ENCODE measurements at regions not wholly inside any gene's neighbourhood (a gene's known extent, or its start where the extent isn't known, plus 50 kb on each side); places are given as distances from the start of the nearest gene placed in this dataset.

DNA sequence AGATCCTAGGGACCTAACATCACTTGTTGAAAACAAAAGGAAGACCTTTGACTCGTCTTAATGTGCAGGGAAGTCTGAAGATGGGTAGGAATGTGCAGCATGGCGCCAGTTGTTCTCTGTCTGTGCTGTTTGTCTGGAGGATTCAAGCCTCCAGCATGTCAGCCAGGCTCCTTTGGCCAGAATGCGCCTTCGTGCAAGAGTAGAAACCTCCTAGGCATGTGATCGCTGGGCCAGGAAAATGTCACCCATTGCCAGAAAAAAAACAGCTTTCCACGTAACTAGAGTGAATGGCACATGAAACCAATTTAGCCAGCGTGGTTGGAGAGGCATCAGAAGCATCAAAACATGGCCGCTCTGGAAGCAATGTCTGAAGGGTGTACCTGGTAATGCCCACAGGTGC is 132.7 kb downstream of the EDN1 start:
- DNase-seq (ENCODE audit: low read depth in 3 of 3) = no peak

DNA sequence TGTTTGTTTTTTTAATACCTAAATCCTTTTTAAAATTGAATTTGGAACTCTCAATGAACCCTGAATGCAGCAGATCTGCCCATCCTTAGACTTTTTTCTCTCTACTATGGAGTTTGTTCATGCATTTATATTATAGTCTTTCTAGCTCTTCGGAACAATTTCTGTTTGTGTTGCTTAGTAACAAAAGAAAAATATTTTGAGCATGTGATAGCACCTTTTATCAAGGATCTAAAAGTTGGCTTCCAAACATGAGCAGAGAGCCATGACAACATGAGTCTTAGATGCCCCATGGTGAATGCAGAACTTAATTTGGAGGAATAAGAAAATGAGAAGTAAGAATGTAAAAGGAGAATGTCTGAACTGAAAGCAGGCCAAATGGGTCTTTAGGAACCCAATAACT is 133.7 kb downstream of the EDN1 start:
- DNase-seq (ENCODE audit: low read depth in 3 of 3) = no peak

DNA sequence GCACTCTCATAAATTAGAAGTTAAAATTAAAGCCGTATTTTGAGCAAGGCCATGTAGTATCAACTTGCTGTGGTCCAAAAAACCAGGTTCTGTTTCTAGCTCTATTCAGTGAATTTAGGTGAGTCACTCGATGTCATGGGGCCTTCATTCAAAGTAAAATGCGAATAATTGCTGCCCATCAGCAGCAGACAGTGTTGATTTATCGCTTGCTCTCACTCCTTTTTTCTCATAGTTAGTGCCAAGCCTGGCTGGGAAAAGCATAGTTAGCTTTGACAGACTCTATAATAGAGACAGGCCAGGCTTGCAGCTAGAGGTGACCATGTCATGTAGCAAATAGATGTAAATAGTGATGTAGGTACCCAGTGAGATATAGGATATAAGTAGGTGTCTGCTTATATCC is 136.0 kb downstream of the EDN1 start:
- no peak for DNase-seq (ENCODE audit: low read depth in 3 of 3)

DNA sequence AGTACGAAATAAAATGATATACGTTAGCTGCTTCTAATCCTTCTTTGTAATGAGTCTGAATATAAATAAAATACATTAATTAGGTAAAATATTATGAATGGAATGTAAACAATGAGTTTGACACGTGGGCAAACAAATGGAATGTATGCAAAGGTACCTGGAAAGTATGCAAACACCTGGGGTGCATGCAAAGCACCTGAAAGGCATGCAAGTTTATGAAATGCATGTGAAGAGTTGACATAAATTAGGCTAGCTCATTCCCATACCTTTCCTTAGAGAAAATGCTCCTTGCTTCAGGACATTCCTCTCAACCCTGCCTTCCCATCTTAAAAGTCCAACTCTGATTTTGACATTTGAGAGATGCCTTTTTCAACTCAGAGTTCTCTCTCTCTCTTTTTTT is 140.9 kb downstream of the EDN1 start:
- DNase-seq (ENCODE audit: low read depth in 3 of 3) = no peak

DNA sequence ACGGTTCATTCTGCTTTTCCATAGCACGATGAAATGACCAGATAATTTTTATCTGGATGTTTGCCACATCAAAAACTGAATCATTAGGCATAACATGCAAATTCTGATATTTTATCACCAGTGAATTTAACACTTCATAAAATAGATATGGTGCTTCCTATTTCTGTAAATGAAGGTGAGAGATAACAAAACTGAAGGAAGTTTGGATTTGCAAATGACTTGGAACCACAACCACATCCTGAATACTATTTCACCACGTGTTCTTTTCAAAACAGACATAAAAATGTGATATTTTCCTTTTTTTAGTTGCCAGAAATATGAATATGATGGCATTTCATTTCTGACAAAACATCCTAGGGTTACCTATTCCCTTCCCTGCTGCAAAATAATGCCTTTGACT is 146.1 kb downstream of the EDN1 start:
- no peak for DNase-seq (ENCODE audit: low read depth in 3 of 3)

DNA sequence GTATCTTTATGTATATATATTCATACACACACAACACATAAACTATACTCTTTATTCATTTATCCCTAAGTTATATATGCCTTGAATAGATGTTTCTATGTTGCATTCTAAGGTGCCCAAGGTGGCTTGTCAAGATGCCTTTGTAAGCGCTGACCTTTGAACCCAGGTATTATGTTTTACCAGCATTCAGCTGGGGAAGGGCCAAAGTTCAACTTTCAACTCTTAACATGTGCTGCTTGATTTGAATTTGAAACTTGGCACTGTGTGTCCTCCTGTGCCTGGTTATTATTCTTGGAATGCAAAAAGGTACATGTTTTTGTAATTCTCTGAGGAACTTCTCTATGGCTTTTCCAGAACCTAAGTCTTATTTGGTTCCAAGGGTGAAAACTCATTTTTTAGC is 146.5 kb downstream of the EDN1 start:
- DNase-seq (ENCODE audit: low read depth in 3 of 3) = no peak

DNA sequence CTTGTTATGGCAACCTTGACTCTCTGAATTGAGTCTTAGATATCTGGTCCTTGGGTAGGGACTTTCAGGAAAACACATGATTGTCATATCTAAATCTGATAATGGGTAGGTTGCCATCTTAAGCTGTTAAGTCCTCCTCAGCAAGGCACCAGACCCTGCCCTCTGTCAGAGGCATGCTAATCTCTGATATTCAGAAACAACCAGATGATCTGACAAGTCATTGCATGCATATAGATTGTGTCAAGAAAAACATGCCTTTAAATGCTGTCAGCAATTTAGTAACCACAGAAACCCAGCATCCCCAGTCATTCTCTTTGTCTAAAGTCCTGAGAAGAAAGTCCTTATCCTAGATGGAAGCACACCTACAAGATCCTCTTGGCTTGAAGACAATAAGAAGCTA is 149.1 kb downstream of the EDN1 start:
- DNase-seq (ENCODE audit: low read depth in 3 of 3) = no peak

DNA sequence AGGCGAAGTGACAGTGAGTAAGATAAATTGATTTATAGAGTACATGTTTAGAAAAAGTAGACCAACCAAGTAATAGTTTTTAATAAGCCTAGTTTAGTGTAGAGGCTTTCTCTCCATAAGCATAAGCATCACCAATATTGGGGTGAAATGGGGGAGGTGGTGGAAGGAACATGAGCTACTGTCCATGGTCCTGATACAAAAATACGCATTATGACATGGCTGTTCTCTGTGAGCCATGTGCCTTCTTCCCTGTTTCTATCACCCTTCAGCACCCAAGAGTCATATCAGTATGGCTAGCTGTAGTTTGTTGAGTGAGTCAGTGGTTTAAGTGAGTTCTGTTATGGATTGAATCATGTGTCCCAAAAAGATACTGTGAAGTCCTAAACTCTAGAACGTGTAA is 150.8 kb downstream of the EDN1 start:
- no peak for DNase-seq (ENCODE audit: low read depth in 3 of 3)

DNA sequence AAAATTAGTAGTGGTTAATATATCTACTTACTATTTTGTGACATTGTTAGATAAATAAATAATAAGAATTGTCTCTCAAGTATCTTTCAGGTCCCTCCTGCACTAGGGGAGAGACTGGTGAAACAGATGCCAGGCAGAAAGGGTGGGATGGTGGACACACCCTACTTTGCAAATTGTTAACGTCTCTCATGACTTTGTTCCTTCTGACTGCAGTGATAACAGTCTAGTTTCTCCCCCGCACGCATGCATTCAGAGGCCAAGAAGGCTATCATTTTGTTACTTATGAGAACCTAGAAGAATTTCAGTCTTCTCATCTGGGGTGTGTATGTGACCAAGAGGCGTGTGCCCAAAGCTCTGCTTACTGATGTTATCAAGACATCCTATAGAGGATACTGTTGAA is 152.3 kb downstream of the EDN1 start:
- no peak for DNase-seq (ENCODE audit: low read depth in 3 of 3)

DNA sequence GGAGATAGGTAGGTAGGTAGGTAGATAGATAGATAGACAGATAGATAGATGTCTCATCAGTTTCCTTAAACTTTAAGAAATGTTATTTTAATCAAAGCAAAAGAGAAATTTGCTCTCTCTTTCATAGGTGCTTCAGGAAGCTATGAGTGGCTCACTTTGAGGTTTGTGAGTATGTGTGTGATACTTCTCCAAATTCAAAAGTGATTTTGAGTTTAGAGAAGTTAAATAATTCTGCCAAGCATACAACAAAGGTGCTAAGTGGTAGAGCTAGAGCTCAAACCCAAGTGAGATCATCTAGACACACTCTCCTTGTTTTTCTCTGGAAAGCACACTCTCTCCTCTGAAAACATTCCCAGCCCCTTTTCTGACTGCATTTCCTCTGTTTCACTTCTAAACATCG is 156.2 kb downstream of the EDN1 start:
- DNase-seq (ENCODE audit: low read depth in 3 of 3) = no peak

DNA sequence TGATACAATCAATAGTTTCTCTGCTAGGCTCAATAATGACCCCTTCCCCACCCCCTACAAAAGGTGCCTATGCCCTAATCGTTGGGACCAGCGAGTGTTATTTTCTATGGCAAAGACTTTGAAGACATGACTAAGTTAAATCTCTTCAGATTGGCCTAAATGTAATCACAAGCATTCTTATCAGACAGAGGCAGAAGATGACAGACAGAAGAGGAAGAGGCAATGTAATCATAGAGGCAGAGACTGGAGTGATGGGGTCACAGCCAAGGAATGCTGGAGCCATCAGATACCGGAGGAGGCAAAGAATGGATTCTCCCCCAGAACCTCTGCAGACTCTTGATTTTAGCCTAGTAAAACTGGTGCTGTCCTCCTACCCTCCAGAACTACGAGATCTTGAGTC is 159.3 kb downstream of the EDN1 start:
- no peak for DNase-seq (ENCODE audit: low read depth in 3 of 3)

DNA sequence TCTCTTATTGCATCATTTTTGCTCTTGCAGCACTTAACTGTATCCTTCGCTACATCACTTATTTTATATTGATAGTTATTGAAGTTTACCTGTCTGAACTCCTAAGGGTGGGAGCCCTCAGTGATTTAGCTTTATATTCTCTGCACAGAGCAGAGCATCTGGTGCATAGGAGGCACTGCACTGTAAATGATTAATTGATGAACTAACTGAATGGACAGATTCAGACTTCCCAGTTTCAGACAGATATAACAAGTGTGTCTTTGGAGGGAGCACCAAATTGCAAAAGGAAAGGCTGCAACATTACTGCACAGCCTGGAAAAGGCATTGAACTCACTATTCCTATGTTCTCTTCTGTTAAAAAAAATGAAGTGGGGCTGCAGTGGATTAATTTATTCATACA is 160.3 kb downstream of the EDN1 start:
- no peak for DNase-seq (ENCODE audit: low read depth in 3 of 3)

DNA sequence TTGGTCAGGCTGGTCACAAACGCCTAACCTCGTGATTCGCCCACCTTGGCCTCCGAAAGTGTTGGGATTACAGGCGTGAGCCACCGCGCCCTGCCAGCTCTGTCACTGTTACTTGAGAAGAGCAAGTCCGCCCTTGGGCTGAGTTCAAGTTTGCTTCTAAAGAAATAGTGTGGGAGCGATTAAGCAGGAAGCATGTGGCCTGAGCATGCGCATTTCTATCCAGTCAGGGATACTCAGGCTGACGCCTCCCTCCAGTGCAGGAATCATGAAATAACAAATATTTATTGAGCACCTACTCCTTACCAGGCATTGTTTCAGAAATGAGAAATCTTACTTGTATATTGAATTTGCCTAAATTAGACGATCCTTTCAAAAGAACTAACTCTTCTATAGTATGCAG is 166.2 kb downstream of the EDN1 start:
- DNase-seq (ENCODE audit: low read depth in 3 of 3) = no peak

DNA sequence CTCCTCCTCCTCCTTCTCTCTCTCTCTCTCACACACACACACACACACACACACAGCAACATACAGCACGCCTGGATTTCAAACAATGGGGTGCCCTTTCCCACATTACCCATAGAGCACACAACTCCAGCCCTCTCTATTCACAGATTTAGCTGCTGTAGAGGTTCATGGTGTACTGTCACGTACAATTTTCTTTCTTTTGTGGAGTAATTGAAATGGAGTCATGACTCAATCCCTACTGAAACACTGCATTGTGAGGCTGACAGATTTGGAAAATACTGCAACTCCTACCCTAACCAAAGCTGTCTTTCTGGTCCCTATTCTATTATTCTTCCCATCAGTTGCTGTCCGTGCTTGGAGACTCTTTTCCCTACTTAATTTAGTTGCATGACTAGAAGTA is 166.9 kb downstream of the EDN1 start:
- DNase-seq (ENCODE audit: low read depth in 3 of 3) = no peak

DNA sequence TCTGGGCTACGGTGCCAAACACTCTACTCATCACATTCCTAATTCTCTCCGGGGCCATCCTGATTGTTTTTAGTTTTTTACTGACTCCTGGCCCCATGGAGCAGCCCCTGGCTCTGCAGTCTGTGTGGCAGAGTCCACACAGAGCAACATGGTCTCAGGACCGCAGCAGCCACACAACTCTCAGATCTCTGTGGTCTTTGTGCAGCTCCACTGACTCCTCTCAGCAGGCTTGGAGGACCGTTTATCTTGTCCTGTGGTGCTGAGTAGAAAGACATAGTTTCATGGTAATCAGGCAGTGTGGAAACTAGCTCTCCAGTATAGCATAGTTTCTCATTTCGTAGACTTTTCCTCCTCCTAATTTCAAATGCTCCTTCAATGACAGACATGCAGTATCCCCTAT is 168.4 kb downstream of the EDN1 start:
- DNase-seq (ENCODE audit: low read depth in 3 of 3) = no peak

DNA sequence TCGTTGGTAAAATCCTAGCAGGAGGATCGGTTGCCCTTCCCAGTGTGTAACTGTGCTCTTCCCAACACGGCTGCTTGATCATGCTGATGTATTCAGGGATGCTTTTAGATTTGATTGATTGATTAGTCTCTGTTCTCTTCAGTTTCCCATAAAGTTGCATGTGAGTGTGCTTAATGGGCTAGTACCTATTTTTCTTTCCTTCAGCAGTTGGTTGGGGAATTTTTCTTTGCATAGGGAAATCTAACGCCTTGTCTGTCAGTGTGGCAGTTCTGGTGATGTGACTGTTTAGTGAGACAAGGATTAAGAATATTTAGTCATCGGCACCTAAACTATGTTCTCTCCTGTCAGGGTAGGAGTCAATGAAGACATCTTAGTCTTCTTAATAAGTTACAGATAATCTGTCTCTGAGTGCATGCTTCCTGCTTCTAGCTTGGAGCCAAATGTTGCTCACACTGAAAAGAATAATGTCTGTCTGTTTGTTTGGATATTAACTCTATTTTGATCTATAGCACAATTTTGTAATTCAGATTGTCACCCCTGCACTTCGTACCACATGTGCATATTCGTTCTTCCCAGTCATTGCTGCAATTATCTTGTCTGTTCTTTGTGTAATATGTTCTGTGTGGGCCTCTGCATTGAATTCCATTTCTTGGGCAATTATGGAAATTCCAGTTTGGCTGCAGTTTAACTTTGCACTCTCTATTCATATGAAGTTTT is 169.9 kb downstream of the EDN1 start:
- DNase-seq (ENCODE audit: low read depth in 3 of 3) = no peak

DNA sequence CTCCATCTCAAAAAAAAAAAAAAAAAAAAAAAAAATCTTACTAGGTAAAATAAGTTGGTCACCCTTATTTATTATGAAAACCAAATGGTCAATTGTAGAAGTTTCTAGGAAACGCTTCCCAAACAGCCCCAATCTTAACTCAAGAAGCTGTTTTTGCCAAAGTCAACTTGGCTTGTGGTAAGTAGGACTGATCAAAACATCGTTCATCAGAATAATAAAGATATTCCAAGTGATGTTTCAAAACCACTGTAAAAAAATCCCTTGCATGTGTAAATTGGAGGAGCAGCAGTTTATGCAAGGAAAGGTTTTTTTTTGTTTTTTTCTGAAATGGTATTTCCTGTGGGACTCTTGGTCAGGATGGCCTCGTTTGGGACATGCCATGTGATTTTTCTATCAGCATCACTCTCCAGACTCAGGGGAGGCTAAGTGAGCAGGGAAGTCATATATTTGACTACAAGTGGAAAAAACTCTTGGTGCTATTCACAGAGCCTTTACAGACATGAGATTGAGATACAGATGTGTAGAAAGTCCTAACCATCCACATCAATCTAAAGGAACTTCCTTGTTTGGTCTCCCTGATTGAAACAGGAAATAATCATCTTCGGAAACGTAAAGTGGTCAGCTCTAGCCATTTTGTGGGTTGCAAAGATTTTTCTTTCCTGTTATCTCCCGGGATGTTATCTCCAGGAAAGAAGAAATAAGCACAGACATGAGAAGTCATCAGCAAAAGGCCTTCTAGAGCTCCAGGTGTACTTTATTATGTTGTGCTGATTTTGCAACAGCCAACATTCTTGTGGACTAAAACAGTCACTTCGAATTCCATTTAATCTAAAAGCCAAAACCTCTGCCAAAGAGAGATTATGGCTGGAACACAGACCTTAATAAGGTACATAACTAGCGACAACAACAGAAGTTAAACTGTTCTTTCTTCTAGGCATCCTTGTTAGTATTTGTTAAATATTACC is 177.8 kb downstream of the EDN1 start:
- no peak for DNase-seq (ENCODE audit: low read depth in 3 of 3)

DNA sequence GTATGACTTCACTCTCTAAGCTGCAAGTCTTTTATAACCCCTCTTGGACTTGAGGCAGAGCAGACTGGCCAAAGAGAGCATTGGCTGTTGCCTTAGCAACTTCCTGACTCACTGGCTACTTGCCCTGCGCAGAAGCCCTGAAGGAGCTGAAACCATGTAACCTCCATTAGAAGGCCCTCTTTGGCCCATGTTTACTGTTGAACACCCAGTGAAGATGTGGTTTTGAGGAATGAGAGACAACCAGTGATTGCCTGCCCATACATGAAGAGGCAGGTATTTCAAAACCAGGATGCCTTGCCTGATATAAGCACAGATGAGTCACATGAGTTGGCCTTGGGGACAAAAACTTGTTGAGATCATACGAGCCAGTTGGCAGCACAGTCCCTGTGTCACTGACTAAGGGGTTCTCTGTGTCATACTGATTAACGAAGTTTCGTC is 182.5 kb downstream of the EDN1 start:
- no peak for DNase-seq (ENCODE audit: low read depth in 3 of 3)

DNA sequence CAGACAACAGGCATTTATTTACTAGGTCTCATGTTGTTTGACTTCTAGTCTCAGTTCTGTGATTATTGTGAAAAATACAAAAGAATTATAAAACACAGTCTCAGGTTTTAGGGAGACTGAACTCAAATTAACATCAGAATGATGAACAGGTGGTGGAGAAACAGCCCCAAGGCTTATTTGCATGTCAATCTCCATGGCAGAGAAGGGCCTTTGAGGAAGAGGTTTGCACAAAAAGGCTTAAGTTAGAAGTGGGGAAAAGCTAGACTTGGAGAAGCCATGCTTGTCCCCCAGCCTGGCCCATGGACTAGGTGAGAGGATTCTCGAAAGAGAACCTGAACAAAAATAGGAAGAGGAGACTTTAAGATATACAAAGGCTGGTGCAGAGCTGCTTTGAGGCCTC is 183.3 kb downstream of the EDN1 start:
- no peak for DNase-seq (ENCODE audit: low read depth in 3 of 3)

DNA sequence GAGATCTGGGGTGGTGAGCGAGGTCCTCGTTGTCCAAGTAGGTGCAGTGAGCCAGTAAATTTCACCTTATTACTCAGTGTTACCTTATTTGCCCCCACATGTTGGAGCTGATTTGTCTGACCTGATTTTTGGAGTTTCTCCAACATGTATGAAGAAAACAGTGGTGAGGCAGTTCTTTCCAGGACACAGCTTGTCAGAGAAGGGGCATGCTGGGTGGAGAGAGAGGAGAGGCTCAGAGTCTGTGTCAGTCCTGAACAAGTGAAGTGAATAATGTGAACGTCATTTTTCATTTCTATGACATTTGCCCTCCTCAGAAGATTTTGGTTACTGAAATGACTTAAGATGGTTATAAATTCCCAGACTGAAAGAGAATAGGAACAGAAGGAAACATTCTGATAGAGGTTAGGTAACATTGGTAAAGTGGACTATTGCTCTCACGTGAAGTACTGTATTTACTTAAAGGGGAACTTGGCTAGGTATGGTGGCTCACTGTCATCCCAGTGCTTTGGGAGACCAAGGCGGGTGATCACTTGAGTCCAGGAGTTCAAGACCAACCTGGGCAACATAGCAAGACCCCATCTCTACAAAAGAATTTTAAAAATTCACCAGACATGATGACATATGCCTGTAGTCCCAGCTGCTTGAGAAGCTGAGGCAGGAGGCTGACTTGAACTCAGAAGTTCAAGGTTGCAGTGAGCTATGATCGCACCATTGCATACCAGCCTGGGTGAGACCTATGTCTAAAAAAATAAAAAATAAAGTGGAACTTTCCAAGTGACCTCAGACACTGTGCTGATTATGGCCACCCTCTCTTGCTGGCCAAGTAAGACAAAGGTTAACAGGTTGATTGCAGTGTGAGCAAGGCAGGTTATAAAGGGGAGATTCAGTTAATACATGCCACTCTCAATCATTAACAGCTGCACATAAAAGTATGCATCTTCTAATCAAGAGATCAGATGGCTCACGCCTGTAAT is 184.3 kb downstream of the EDN1 start:
- DNase-seq (ENCODE audit: low read depth in 3 of 3) = no peak

DNA sequence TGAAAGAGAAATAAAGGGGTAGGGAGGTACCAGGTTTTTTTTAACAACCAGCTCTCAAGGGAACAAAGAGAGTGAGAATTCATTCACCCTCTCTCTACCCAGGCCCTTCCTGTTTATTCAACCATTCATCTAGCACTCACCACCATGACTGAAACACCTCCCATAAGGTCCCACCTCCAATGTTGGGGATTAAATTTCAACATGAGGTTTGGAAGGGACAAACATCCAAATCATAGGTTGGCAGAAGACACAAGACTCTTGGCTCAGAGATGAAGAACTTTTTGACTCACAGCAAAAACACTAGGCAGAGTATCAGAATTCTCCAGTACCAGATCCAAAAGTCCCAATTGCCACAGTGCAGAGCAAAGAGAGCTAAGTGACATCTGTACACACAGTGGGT is 186.3 kb downstream of the EDN1 start:
- no peak for DNase-seq (ENCODE audit: low read depth in 3 of 3)

DNA sequence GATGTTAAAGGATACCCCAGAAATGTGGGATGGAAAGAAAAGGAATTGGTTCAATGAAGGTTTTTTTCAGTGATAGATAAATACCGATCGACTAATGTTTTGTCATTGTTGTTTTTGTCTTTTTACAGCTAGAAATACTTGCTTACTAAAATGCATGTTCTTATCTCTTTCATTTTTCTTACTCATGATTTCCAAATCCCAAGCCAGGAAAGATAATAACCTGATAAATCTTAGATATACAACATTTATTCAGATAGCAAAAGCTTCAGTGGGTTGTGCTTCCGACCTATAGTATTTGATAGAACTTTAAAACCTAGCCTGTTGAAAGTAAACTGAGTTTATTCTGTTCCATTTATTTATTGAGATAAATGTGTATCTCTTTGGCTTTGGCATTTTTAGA is 187.5 kb downstream of the EDN1 start:
- DNase-seq (ENCODE audit: low read depth in 3 of 3) = no peak
